KOPT-K1 (cell line): ENCODE measurements at regions not wholly inside any gene's neighbourhood (a gene's known extent, or its start where the extent isn't known, plus 50 kb on each side); places are given as distances from the start of the nearest gene placed in this dataset.

Source experiments
- H3K27ac ChIP-seq: fragments of 200-600 bp; sonication (generic); 2 replicates; pipeline ENCODE4 v1.5.1; 2016; ENCODE audit warnings: antibody characterized with exemption, mild to moderate bottlenecking, low read depth, low read length; ENCODE audit not compliant: poor library complexity, severe bottlenecking
- H3K36me3 ChIP-seq: fragments of 200-600 bp; sonication (generic); 2 replicates; pipeline ENCODE4 v1.5.1; 2017; ENCODE audit warnings: antibody characterized with exemption, mild to moderate bottlenecking, low read length, moderate library complexity; ENCODE audit not compliant: insufficient read depth
- H3K9me3 ChIP-seq: fragments of 200-600 bp; sonication (generic); 2 replicates; pipeline ENCODE4 v1.5.1; 2017; ENCODE audit warnings: antibody characterized with exemption, low read length, mild to moderate bottlenecking; ENCODE audit not compliant: insufficient read depth, poor library complexity, severe bottlenecking

- no peaks in the 10 kb centered on the region for H3K9me3 ChIP-seq
- H3K36me3 ChIP-seq, result no peaks in the 10 kb centered on the region
- no peak overlapping the region for H3K27ac ChIP-seq
Observed at GRCh38 chr3:110243081-110243480, 828.5 kb upstream of the NECTIN3 start.

GRCh38 chr3:110246796-110247376, 824.7 kb upstream of the NECTIN3 start:
- Histone ChIP-seq H3K9me3 (no peaks in the 10 kb centered on the region), H3K36me3 (no peaks in the 10 kb centered on the region)

DNA sequence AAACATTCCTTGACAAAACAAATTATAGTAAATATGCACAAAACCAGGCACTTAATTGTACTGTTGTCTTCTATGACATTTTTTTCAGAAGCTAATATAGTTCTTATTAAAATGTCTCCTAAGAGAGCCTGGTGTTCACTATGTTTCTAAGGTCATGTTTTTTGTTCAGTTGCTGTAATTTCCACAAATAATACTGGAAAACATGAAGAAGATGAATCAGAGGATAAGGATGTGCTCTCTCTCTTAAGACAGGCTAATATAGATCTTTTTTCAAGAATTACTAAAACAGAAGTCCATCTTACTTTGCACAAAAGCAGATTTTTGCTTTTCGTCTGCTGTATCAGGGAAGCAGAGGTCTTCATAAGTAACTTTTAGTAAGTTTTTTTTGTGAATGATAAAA, 823.0 kb upstream of the NECTIN3 start:
- H3K9me3 ChIP-seq, result no peaks in the 10 kb centered on the region
- H3K36me3 ChIP-seq, result no peaks in the 10 kb centered on the region
- H3K27ac ChIP-seq, result no peak overlapping the region

More at GRCh38 chr3:110246796-110247376, 824.7 kb upstream of the NECTIN3 start:
- no peak overlapping the region for H3K27ac ChIP-seq

DNA sequence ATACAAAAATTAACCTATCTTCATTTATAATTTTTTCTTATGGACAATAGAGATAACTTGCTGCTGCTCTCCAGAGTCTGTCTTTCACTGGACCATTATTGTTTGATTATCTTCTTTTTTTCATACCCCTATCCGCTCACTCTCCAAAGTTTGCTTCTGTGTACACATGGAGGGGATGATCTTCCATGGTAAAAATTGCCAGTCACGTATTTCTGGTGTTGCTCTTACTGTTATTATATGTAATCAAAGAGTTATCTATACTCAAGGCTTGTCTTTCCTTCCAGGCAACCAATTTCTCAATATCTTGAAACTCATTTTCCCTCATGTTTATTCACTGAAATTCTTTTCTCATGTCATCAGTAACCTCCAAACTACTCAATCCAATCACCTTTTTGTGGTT, 817.8 kb upstream of the NECTIN3 start:
- H3K36me3 ChIP-seq, result no peaks in the 10 kb centered on the region

GRCh38 chr3:110254591-110254990, 817.0 kb upstream of the NECTIN3 start:
- no peaks in the 10 kb centered on the region for H3K9me3 ChIP-seq
- H3K36me3 ChIP-seq, result no peaks in the 10 kb centered on the region
- H3K27ac ChIP-seq, result no peak overlapping the region

More for the DNA sequence above, 817.8 kb upstream of the NECTIN3 start:
- Histone ChIP-seq H3K9me3 (no peaks in the 10 kb centered on the region), H3K27ac (no peak overlapping the region)

DNA sequence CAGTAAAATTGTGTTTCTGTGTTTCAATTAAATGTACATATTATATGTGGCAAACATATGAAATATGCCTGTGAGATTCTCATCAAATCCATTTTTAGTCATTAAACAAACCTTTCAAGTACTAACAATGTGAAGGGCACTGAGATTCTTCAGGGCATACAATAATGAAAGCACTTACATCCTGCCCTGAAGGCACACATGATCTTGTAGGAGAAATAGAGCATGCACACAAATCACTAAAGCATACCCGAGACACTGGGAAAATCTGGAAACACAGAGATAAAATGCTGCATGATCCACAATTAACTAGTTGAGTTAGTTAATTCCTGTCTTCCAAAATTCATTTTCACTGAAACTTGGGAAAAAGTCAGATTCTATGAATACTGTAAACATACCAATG, 810.5 kb upstream of the NECTIN3 start:
- Histone ChIP-seq H3K36me3 (no peaks in the 10 kb centered on the region), H3K27ac (no peak overlapping the region)

DNA sequence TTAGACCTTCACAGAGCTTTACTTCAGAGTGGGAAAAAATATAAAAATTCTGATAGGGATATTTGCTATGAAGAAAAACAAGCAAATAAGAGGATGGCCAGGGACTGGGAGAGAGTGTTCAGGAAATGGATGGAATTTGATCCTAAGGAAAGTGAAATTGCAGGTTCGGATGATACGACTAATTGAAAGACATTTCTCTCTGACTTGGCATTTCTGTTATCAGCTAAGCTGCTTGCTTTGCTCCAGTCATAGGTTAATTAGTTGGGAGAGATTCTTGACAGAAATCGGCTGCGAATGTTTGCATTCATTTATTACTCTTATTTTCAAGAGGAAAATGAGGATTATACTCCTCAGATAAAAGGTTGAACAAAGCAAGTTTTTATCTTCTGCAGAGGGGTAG, 808.7 kb upstream of the NECTIN3 start:
- Histone ChIP-seq H3K9me3 (no peaks in the 10 kb centered on the region), H3K36me3 (no peaks in the 10 kb centered on the region), H3K27ac (no peak overlapping the region)

More for the DNA sequence above, 810.5 kb upstream of the NECTIN3 start:
- no peaks in the 10 kb centered on the region for H3K9me3 ChIP-seq

- no peak overlapping the region for H3K27ac ChIP-seq
- H3K36me3 ChIP-seq, result no peaks in the 10 kb centered on the region
- no peaks in the 10 kb centered on the region for H3K9me3 ChIP-seq
Observed at GRCh38 chr3:110265302-110265701, 806.3 kb upstream of the NECTIN3 start.

DNA sequence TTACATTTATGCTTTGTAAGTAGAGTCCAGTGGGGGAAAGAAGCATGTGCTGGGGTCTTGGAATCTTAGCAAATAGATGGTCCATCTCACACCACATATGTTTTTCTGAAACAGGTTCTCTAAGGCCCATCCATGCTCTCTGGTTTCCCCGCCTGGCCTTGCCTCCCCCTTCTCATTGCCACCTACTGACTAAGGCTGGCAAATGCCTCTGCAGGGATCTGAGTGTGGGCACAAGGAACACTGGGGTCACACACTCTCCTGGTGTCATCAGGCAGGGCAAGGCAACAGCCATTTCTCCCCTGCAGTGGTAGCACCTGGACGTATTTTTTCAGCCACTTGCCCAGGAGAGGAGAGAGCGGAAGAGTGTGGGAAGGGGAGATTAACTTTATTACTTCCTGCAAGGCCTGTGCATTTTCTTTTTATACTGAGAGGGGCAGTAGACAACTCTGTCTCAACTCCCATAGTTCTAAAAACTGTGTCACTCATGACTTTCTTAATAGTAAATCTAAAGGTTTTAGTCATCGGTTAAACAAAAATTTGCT, 804.2 kb upstream of the NECTIN3 start:
- H3K9me3 ChIP-seq, result no peaks in the 10 kb centered on the region
- no peak overlapping the region for H3K27ac ChIP-seq
- no peaks in the 10 kb centered on the region for H3K36me3 ChIP-seq

- no peaks in the 10 kb centered on the region for H3K9me3 ChIP-seq
- H3K36me3 ChIP-seq, result no peaks in the 10 kb centered on the region
- no peak overlapping the region for H3K27ac ChIP-seq
Observed at GRCh38 chr3:110272525-110272924, 799.1 kb upstream of the NECTIN3 start.

- H3K9me3 ChIP-seq, result peaks cover 7% of the 10 kb centered on the region
- H3K27ac ChIP-seq, result no peak overlapping the region
- no peaks in the 10 kb centered on the region for H3K36me3 ChIP-seq
Observed at GRCh38 chr3:110291886-110292501, 779.6 kb upstream of the NECTIN3 start.

GRCh38 chr3:110293660-110294059, 778.0 kb upstream of the NECTIN3 start:
- H3K36me3 ChIP-seq, result no peaks in the 10 kb centered on the region
- H3K9me3 ChIP-seq, result peaks cover 7% of the 10 kb centered on the region
- no peak overlapping the region for H3K27ac ChIP-seq

DNA sequence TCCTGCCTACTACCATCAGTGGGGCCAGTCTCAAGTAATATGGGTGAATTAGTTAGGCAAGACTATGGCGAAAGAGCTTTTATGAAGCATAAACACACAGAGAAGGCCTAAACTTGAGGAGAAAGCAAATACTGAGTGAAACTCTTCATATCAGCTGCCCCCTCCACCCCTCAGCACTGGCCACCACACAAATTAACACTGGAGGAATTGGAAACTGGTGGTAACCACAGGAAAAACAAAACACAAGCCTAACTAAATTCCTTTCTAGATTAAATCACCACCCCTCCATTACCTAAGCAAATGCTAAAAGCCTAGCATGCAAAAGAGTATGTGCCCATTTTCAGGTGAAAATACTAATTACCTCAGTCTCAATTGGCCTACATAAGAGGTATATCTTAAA, 774.7 kb upstream of the NECTIN3 start:
- Histone ChIP-seq H3K27ac (no peak overlapping the region), H3K9me3 (peaks cover 7% of the 10 kb centered on the region), H3K36me3 (no peaks in the 10 kb centered on the region)

GRCh38 chr3:110301781-110302180, 769.8 kb upstream of the NECTIN3 start:
- H3K9me3 ChIP-seq, result no peaks in the 10 kb centered on the region
- H3K27ac ChIP-seq, result no peak overlapping the region
- no peaks in the 10 kb centered on the region for H3K36me3 ChIP-seq

GRCh38 chr3:110307065-110307809, 764.4 kb upstream of the NECTIN3 start:
- Histone ChIP-seq H3K27ac (no peak overlapping the region), H3K9me3 (no peaks in the 10 kb centered on the region), H3K36me3 (no peaks in the 10 kb centered on the region)
